ENCODE measurements at regions not wholly inside any gene's neighbourhood (a gene's known extent, or its start where the extent isn't known, plus 50 kb on each side); places are given as distances from the start of the nearest gene placed in this dataset.

GRCh38 chr15:89002830-89003229, 85.4 kb upstream of the ABHD2 start:
- no peak for TF ChIP-seq ZNF146 (CRISPR knock-in tag; IDR thresholded peaks at IDR 0.05; ENCODE audit: unreplicated experiment)
- no peak for TF ChIP-seq HINFP (tag; conservative IDR thresholded peaks at IDR 0.05; ENCODE audit: low read depth)
- TF ChIP-seq ZBTB43 (CRISPR knock-in tag; IDR thresholded peaks at IDR 0.05), result no peak
- TF ChIP-seq NELFE (IDR thresholded peaks at IDR 0.05; ENCODE audit: insufficient read depth, insufficient read length), result no peak
- TF ChIP-seq EZH2 (IDR thresholded peaks at IDR 0.05; ENCODE audit: borderline replicate concordance, low read depth, low read length), result no peak
- TF ChIP-seq HCFC1 (IDR thresholded peaks at IDR 0.05; ENCODE audit: low read depth, low read length), result no peak
- no peak for TF ChIP-seq LARP7 (IDR thresholded peaks at IDR 0.05)
- no peak for TF ChIP-seq BHLHE40 (IDR thresholded peaks at IDR 0.05; ENCODE audit: low read length)
- TF ChIP-seq NUFIP1 (IDR thresholded peaks at IDR 0.05; ENCODE audit: partially characterized antibody), result no peak
- peak; percentile 39 for TF ChIP-seq MEIS2 (IDR thresholded peaks at IDR 0.05; ENCODE audit: partially characterized antibody)
- no peak for TF ChIP-seq SAFB2 (IDR thresholded peaks at IDR 0.05; ENCODE audit: borderline replicate concordance, low read depth, low read length, severe bottlenecking)

All from K562 (cell line).